ENCODE measurements at regions not wholly inside any gene's neighbourhood (a gene's known extent, or its start where the extent isn't known, plus 50 kb on each side); places are given as distances from the start of the nearest gene placed in this dataset.

- H3K4me3 ChIP-seq, result no peak overlapping the region
- no peak overlapping the region for H3K27ac ChIP-seq
- DNase-seq (ENCODE audit: low spot score), result no peak
- no peak for TF ChIP-seq CTCF (IDR thresholded peaks at IDR 0.05)
These were observed 69.2 kb downstream of the SLC25A47 start for GRCh38 chr14:100392356-100392755.

GRCh38 chr14:100393362-100393761, 70.2 kb downstream of the SLC25A47 start:
- TF ChIP-seq CTCF (IDR thresholded peaks at IDR 0.05), result no peak
- no peak for DNase-seq (ENCODE audit: low spot score)
- H3K4me3 ChIP-seq, result no peak overlapping the region
- no peak overlapping the region for H3K27ac ChIP-seq

- H3K4me3 ChIP-seq, result no peak overlapping the region
- DNase-seq (ENCODE audit: low spot score), result no peak
- TF ChIP-seq CTCF (IDR thresholded peaks at IDR 0.05), result no peak
- no peak overlapping the region for H3K27ac ChIP-seq
These were observed 71.0 kb downstream of the SLC25A47 start for GRCh38 chr14:100393906-100394732.

GRCh38 chr14:100394886-100395672, 71.9 kb downstream of the SLC25A47 start:
- Histone ChIP-seq H3K4me3 (no peak overlapping the region), H3K27ac (no peak overlapping the region)
- TF ChIP-seq CTCF (IDR thresholded peaks at IDR 0.05), result no peak
- DNase-seq (ENCODE audit: low spot score), result no peak

- no peak for TF ChIP-seq CTCF (IDR thresholded peaks at IDR 0.05)
- no peak for DNase-seq (ENCODE audit: low spot score)
- no peak overlapping the region for H3K4me3 ChIP-seq
- no peak overlapping the region for H3K27ac ChIP-seq
These were observed 73.2 kb downstream of the SLC25A47 start for GRCh38 chr14:100396266-100396795.

GRCh38 chr14:100397005-100397404, 73.9 kb downstream of the SLC25A47 start:
- TF ChIP-seq CTCF (IDR thresholded peaks at IDR 0.05), result no peak
- no peak overlapping the region for H3K27ac ChIP-seq
- H3K4me3 ChIP-seq, result no peak overlapping the region
- DNase-seq (ENCODE audit: low spot score), result no peak
